ENCODE measurements at regions not wholly inside any gene's neighbourhood (a gene's known extent, or its start where the extent isn't known, plus 50 kb on each side); places are given as distances from the start of the nearest gene placed in this dataset.

DNA sequence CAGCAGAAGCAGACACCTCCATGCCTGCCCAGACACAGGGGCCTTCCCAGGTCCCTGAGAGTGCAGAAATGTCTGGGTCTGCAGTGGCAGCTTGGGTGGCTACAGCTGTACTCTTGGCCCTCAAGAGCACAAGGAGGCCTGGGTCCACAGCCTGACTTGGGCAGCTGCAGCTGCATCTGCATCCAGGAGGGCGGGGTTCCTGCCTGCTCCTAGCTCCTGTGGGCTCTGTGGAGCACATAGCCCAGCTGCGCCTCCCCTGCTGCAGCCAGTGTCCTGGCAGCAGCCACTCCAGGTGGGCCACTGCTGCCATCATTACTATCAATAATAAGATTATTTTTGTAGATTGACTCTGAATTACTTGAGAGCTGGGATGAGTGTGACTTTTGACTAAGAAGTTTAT, 162.0 kb upstream of the PTCH1 start:
- H3K36me3 ChIP-seq (ENCODE audit: low read length), result no peaks in the 10 kb centered on the region
- H3K4me3 ChIP-seq (ENCODE audit: insufficient read depth, low read length, poor library complexity, severe bottlenecking), result no peak overlapping the region
- H3K27ac ChIP-seq (ENCODE audit: low read depth, low read length), result no peak overlapping the region
- no peaks in the 10 kb centered on the region for H3K9me3 ChIP-seq (ENCODE audit: insufficient read depth, low read length)
- no peaks in the 10 kb centered on the region for H3F3A ChIP-seq (ENCODE audit: insufficient read depth)
- H4K20me1 ChIP-seq (ENCODE audit: low read depth, low read length), result no peaks in the 10 kb centered on the region
- no peaks in the 10 kb centered on the region for H3K79me2 ChIP-seq (ENCODE audit: insufficient read depth, low read length)
- no peak overlapping the region for H3K9ac ChIP-seq (ENCODE audit: low read length)
- H3K27me3 ChIP-seq (ENCODE audit: low read length), result no peaks in the 10 kb centered on the region
- H3K9me2 ChIP-seq (replicated peaks; ENCODE audit: insufficient read depth, low read length), result no peaks in the 10 kb centered on the region
- H2AFZ ChIP-seq (ENCODE audit: low read depth, low read length, severe bottlenecking), result no peak overlapping the region
- TF ChIP-seq EZH2phosphoT487 (conservative IDR thresholded peaks at IDR 0.05; ENCODE audit: low read length), result no peak
- TF ChIP-seq, protein P1, sequence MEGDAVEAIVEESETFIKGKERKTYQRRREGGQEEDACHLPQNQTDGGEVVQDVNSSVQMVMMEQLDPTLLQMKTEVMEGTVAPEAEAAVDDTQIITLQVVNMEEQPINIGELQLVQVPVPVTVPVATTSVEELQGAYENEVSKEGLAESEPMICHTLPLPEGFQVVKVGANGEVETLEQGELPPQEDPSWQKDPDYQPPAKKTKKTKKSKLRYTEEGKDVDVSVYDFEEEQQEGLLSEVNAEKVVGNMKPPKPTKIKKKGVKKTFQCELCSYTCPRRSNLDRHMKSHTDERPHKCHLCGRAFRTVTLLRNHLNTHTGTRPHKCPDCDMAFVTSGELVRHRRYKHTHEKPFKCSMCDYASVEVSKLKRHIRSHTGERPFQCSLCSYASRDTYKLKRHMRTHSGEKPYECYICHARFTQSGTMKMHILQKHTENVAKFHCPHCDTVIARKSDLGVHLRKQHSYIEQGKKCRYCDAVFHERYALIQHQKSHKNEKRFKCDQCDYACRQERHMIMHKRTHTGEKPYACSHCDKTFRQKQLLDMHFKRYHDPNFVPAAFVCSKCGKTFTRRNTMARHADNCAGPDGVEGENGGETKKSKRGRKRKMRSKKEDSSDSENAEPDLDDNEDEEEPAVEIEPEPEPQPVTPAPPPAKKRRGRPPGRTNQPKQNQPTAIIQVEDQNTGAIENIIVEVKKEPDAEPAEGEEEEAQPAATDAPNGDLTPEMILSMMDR (IDR thresholded peaks at IDR 0.05; ENCODE audit: insufficient read depth, low read length, poor library complexity, severe bottlenecking), result no peak
- H3K4me2 ChIP-seq (ENCODE audit: low read depth, low read length, poor library complexity, severe bottlenecking), result no peak overlapping the region

GRCh38 chr9:95670122-95670521, 153.4 kb upstream of the PTCH1 start:
- no peaks in the 10 kb centered on the region for H3K9me3 ChIP-seq (ENCODE audit: insufficient read depth, low read length)
- no peaks in the 10 kb centered on the region for H3K27me3 ChIP-seq (ENCODE audit: low read length)
- no peak overlapping the region for H3K9ac ChIP-seq (ENCODE audit: low read length)
- H3K27ac ChIP-seq (ENCODE audit: low read depth, low read length), result no peak overlapping the region
- no peak overlapping the region for H2AFZ ChIP-seq (ENCODE audit: low read depth, low read length, severe bottlenecking)
- no peak overlapping the region for H3K4me2 ChIP-seq (ENCODE audit: low read depth, low read length, poor library complexity, severe bottlenecking)
- no peaks in the 10 kb centered on the region for H4K20me1 ChIP-seq (ENCODE audit: low read depth, low read length)
- TF ChIP-seq, protein P1 (IDR thresholded peaks at IDR 0.05; ENCODE audit: insufficient read depth, low read length, poor library complexity, severe bottlenecking), result no peak
- no peak for TF ChIP-seq EZH2phosphoT487 (conservative IDR thresholded peaks at IDR 0.05; ENCODE audit: low read length)
- no peak overlapping the region for H3K4me3 ChIP-seq (ENCODE audit: insufficient read depth, low read length, poor library complexity, severe bottlenecking)
- H3K9me2 ChIP-seq (replicated peaks; ENCODE audit: insufficient read depth, low read length), result no peaks in the 10 kb centered on the region
- H3F3A ChIP-seq (ENCODE audit: insufficient read depth), result no peaks in the 10 kb centered on the region
- H3K79me2 ChIP-seq (ENCODE audit: insufficient read depth, low read length), result no peaks in the 10 kb centered on the region
- no peaks in the 10 kb centered on the region for H3K36me3 ChIP-seq (ENCODE audit: low read length)

DNA sequence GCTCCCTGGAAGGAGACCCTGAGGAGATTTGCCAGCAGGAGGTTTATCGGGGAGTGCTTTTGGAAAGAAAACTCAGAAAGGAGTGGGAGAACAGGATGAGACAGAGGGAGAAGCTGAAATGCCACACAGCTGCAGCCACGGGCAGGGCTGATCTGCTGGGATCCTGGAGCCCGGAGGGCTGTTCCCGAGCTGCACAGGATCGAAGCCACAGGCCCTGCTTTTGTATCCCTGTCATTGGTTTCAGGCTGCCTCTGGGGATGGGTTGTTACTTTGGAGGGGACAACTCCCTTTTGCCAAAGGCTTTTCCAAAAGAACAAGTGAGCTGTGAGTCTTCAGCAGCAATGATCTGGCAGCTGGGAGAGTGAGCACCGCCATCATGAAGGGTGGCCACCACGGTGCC, 152.5 kb upstream of the PTCH1 start:
- H3K36me3 ChIP-seq (ENCODE audit: low read length), result no peaks in the 10 kb centered on the region
- H3K4me2 ChIP-seq (ENCODE audit: low read depth, low read length, poor library complexity, severe bottlenecking), result no peak overlapping the region
- no peaks in the 10 kb centered on the region for H3F3A ChIP-seq (ENCODE audit: insufficient read depth)
- H4K20me1 ChIP-seq (ENCODE audit: low read depth, low read length), result no peaks in the 10 kb centered on the region
- TF ChIP-seq, protein P1 (IDR thresholded peaks at IDR 0.05; ENCODE audit: insufficient read depth, low read length, poor library complexity, severe bottlenecking), result no peak
- H3K9me3 ChIP-seq (ENCODE audit: insufficient read depth, low read length), result no peaks in the 10 kb centered on the region
- H3K79me2 ChIP-seq (ENCODE audit: insufficient read depth, low read length), result no peaks in the 10 kb centered on the region
- no peak overlapping the region for H3K27ac ChIP-seq (ENCODE audit: low read depth, low read length)
- no peak overlapping the region for H2AFZ ChIP-seq (ENCODE audit: low read depth, low read length, severe bottlenecking)
- H3K9me2 ChIP-seq (replicated peaks; ENCODE audit: insufficient read depth, low read length), result no peaks in the 10 kb centered on the region
- no peaks in the 10 kb centered on the region for H3K27me3 ChIP-seq (ENCODE audit: low read length)
- no peak overlapping the region for H3K9ac ChIP-seq (ENCODE audit: low read length)
- no peak overlapping the region for H3K4me3 ChIP-seq (ENCODE audit: insufficient read depth, low read length, poor library complexity, severe bottlenecking)

GRCh38 chr9:95667789-95668188, 151.0 kb upstream of the PTCH1 start:
- Histone ChIP-seq H3K9me3 (ENCODE audit: insufficient read depth, low read length) (no peaks in the 10 kb centered on the region), H3K79me2 (ENCODE audit: insufficient read depth, low read length) (no peaks in the 10 kb centered on the region), H3K27ac (ENCODE audit: low read depth, low read length) (no peak overlapping the region), H3K9me2 (replicated peaks; ENCODE audit: insufficient read depth, low read length) (no peaks in the 10 kb centered on the region), H3K9ac (ENCODE audit: low read length) (no peak overlapping the region), H2AFZ (ENCODE audit: low read depth, low read length, severe bottlenecking) (no peak overlapping the region), H3K4me2 (ENCODE audit: low read depth, low read length, poor library complexity, severe bottlenecking) (no peak overlapping the region), H3K4me3 (ENCODE audit: insufficient read depth, low read length, poor library complexity, severe bottlenecking) (no peak overlapping the region), H3K27me3 (ENCODE audit: low read length) (no peaks in the 10 kb centered on the region), H3F3A (ENCODE audit: insufficient read depth) (no peaks in the 10 kb centered on the region), H3K36me3 (ENCODE audit: low read length) (no peaks in the 10 kb centered on the region), H4K20me1 (ENCODE audit: low read depth, low read length) (no peaks in the 10 kb centered on the region)
- TF ChIP-seq EZH2phosphoT487 (conservative IDR thresholded peaks at IDR 0.05; ENCODE audit: low read length), result no peak
- TF ChIP-seq, protein P1 (IDR thresholded peaks at IDR 0.05; ENCODE audit: insufficient read depth, low read length, poor library complexity, severe bottlenecking), result no peak

Measured in SU-DHL-6 (cell line).